SIG-M5 treated with dmso at 0.1 percent for 504 hours (cell line): ENCODE measurements at regions not wholly inside any gene's neighbourhood (a gene's known extent, or its start where the extent isn't known, plus 50 kb on each side); places are given as distances from the start of the nearest gene placed in this dataset.

Source experiments
- DNase-seq: peaks from one replicate; lab custom pipeline; 2025; ENCODE audit not compliant: unreplicated experiment; lab: John Stamatoyannopoulos, UW

DNA sequence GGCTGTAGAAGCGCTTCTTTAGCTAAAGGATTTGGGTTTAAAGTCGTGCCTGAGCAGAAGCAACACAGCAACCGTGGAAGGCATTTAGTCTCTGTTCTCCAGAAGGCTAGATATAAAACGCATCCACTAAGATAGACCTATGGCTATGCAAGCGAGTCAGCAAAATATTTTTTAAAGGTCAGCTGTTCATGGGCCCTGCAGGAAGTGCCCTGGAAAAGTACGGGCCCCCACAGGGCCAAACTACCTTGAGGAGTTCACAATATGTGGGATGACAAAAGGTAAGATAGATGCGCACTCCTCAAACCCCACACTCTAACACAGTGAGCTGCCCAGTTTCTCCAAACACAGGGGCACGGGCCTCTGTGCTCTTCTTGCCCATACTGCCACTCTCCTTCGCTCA is 261.6 kb downstream of the VPS13C start:
- DNase-seq = no peak

GRCh38 chr15:61796056-61796455 is 264.2 kb downstream of the VPS13C start:
- no peak for DNase-seq

DNA sequence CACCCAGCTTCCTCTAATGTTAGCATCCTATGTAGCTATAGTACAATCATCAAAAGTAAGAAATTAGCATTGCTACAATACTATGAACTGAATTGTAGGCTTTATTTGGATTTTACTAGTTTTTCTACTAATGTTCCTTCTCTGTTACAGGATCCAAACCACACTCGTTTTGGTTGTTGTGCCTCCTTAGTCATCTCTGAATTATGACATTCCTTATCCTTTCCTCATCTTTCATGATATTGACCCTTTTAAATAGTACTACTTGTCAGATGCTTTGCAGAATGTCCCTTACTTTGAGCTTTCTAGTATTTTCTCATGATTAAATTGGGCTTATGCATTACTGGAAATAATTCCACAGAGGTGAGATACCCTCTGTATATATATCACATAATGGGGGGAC is 265.4 kb downstream of the VPS13C start:
- DNase-seq = no peak

- DNase-seq = no peak
Observed at GRCh38 chr15:61794276-61794675, 266.0 kb downstream of the VPS13C start.

- no peak for DNase-seq
Observed at GRCh38 chr15:61784734-61785133, 275.5 kb downstream of the VPS13C start.

GRCh38 chr15:61780278-61780980 is 279.8 kb downstream of the VPS13C start:
- no peak for DNase-seq

DNA sequence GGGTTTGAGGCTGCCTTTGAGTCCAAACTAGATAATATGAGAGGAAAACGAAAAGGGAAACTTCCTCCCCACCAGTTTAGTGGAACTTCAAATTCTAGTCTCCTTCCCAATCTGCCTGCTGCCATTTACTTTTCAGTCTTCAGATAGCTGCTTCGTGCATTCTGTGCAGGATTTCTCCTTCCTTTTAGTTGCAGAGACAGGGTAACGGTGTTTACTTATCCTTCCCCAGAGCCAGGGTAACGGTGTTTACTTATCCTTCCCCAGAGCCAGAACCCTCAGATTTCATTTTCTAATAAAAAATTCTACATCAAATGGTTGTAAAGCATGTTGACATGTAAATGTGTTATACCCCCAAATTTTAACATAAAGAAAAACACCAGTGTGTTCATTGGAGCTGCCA is 282.6 kb downstream of the VPS13C start:
- DNase-seq = no peak

DNA sequence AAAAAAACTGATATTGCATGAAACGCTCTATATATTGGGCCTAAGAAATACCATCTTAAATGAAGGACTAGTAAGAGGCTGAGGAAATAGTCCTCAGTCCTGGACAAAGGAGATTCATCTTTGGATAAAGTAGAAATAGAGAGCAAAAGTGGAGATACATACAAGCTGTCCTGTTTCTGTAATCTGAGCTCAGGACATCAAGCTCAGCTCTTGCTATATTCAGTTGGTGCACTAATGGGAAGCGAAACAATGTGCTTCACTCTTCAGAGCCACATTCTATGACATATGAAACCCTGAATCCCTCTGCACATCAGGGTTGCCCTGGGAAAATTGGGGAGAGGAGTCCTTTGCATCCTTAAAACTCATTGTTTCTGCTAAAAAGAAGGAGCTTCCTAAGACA is 290.7 kb downstream of the VPS13C start:
- no peak for DNase-seq

DNA sequence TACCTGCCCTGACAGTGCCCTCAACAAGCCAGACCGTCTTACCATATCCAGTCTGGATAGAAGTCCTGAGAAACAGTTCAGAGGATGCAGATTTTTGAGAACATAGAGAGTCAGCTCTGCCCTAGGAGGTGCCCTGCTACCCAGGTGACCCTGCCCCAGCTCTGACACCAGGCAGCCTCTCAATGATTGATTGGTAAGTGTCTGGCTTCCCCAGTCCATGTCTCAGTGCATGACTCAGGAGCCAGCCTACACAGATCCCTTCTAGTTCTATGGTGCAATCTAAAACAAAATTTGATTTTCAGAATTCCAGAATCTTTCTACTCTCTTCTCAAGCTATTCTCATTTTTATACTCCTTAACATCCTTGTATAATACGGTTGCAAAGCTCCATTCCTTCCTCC is 292.1 kb downstream of the VPS13C start:
- no peak for DNase-seq

GRCh38 chr15:61764981-61765380 is 295.3 kb downstream of the VPS13C start:
- DNase-seq = no peak

- no peak for DNase-seq
Observed at GRCh38 chr15:61764141-61764540, 296.1 kb downstream of the VPS13C start.

DNA sequence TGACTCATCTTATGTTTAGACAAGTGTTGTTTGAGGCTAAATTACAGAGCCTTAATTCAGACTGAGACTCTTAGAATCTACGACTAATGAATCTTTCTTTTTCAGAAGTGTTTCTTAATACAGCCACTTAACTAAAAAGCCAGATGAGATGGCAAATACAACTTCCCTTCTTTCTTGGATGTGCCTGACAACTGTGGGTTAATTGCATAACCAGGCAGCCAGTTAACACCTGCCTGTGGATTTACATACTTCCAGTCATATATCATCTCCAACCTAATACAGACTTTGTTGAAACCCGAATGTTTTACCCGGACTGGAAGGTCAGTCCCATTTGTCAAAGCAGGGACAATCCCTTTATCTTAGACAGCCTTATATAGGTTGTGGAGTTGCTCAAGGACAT is 297.6 kb downstream of the VPS13C start:
- DNase-seq = no peak

DNA sequence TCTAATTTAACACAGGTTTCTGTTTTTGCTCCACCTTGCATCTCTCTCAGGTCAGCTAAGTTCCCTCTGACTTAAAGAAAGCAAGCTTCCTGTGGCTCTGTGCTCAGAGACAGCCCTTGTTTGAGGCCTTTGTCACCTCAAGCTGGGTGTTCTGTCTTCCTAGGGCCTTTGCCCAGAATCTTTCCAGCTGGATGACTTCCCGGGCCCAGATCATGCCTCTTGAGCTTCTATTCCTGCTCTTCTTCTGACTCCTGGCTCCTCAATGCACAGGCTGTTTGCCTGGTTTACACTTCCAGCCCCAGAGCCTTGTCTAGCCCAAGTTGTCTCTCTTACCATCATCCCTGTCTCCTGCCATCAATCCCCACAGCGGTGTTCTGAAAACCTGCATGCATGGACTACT is 300.6 kb downstream of the VPS13C start:
- DNase-seq = no peak

GRCh38 chr15:61756071-61756820 is 304.0 kb downstream of the VPS13C start:
- no peak for DNase-seq

GRCh38 chr15:61755467-61755866 is 304.8 kb downstream of the VPS13C start:
- DNase-seq = no peak

DNA sequence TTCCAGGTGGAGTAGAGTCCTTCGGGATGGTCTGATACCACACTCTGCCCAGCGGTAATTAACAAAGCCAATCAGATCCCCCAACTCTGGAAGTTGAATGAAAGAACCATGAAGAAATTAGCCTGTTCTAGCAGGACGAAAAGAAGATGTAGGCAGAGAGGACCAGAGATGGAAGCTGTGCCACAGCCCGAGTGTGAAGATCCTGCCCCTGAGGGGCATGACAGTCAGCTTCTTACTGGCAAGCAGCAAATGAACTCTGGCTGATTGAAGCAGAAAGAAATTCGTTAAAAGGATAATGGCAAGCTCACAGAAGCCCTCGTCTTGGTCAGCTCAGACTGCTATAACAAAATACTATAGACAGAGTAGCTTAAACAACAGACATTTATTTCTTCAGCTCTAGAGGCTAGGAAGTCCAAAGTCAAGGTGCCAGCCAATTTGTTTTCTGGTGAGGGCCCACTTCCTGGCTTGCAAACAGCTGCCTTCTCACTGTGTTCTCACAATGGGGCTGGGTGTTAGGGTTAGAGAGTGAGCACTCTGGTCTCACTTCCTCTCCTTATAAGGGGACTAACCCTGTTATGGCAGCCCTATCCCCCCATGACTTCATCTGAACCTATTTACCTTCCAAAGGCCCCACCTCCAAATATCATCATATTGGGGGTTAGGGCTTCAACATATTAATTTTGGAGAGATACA is 307.1 kb downstream of the VPS13C start:
- no peak for DNase-seq

DNA sequence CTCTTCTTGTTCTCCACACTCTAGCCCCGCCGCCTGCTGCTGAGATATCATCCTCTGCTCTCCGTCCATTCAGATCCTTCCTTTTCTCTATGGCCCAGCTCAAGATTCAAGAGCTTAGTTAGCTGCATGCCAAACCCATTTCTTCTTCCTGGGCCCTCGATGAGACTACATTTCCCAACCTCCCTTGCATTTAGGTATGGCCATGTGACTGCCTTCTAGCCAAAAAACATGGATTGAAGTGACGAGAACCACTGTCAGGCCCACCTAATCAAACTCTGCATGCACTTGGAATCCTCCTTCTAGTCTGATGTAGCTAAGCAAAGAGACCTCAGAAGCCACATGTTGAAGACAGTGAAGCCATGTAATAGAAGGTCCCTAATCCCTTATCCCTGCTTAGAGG is 308.2 kb downstream of the VPS13C start:
- no peak for DNase-seq

GRCh38 chr15:61750271-61751084 is 309.8 kb downstream of the VPS13C start:
- peak; percentile 37 for DNase-seq

DNA sequence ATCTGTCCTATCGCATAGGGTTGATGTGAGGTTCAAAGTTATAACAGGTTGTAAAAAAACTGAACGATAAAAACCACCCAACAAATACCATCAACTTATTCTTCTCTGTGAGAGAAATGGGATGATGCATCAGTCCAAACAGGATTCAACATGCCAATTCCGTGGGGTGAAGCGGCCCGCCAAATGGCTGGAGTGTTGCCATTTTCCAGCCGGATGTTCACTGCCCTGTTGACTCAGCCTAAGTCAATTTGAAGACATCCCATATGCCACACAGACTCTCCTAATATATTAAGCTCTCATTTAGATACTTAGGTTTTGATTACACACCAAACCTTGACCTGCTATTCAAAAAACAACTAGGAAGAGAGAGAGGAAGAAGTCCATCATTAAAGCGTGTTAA is 311.1 kb downstream of the VPS13C start:
- DNase-seq = no peak

DNA sequence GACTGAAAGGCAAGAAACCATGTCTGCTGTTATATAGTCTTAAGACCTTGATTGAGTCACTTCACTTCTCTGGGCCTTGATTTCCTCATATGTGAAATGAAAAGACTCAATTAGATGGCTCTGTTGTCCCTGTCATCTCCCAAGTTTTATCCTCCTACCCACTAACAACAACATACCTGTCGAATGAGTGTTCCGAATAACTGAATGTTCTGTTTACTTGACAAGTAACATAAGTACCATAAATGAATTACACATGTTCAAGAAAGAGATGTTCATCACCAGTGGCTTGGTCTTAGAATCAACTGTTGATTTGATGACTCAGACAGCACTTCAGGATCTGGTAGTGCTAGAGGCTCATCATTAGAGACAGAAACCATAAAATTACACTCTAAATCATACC is 311.7 kb downstream of the VPS13C start:
- no peak for DNase-seq

- DNase-seq = no peak
Observed at GRCh38 chr15:61746589-61746988, 313.7 kb downstream of the VPS13C start.
